ENCODE measurements at regions not wholly inside any gene's neighbourhood (a gene's known extent, or its start where the extent isn't known, plus 50 kb on each side); places are given as distances from the start of the nearest gene placed in this dataset.

DNA sequence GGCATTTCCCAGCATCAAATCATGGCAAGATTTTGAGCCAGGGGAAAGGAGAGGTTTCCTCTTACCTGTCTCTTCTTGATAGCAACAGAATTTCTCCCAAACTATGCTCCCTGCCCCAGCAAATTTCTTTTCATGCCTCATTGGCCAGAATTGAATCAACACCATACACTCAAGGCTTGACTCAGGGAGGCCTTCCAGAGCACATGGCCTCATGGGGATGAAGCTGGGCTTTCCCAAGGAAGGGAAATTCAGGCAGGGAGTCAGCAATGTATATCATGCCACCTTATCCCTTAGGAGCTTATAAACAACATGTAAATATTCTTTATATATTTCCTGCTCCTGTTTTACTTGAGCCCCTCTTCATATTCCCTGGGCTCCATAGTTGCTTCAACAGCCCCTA is 62.1 kb downstream of the ARF6 start:
- Histone ChIP-seq H3K27ac (no peak overlapping the region), H3K4me3 (no peak overlapping the region), H3K36me3 (replicated peaks; ENCODE audit: insufficient read depth, low read depth) (no peaks in the 10 kb centered on the region), H3K79me2 (no peaks in the 10 kb centered on the region), H3K4me2 (no peak overlapping the region), H4K20me1 (ENCODE audit: insufficient read depth, poor library complexity, severe bottlenecking) (no peaks in the 10 kb centered on the region), H3K9me2 (replicated peaks; ENCODE audit: insufficient read depth) (no peaks in the 10 kb centered on the region), H3K9me3 (ENCODE audit: low read depth) (no peaks in the 10 kb centered on the region), H3K4me1 (ENCODE audit: insufficient read depth) (peaks cover 7% of the 10 kb centered on the region), H2AFZ (no peak overlapping the region), H3K27me3 (no peaks in the 10 kb centered on the region)
- DNase-seq (ENCODE audit: low spot score): no peak
- TF ChIP-seq EZH2 (IDR thresholded peaks at IDR 0.05; ENCODE audit: borderline replicate concordance): no peak
- no peak for TF ChIP-seq CTCF (IDR thresholded peaks at IDR 0.05; ENCODE audit: poor library complexity)
- TF ChIP-seq EZH2phosphoT487 (IDR thresholded peaks at IDR 0.05; ENCODE audit: low read depth, severe bottlenecking, unreplicated experiment): no peak

DNA sequence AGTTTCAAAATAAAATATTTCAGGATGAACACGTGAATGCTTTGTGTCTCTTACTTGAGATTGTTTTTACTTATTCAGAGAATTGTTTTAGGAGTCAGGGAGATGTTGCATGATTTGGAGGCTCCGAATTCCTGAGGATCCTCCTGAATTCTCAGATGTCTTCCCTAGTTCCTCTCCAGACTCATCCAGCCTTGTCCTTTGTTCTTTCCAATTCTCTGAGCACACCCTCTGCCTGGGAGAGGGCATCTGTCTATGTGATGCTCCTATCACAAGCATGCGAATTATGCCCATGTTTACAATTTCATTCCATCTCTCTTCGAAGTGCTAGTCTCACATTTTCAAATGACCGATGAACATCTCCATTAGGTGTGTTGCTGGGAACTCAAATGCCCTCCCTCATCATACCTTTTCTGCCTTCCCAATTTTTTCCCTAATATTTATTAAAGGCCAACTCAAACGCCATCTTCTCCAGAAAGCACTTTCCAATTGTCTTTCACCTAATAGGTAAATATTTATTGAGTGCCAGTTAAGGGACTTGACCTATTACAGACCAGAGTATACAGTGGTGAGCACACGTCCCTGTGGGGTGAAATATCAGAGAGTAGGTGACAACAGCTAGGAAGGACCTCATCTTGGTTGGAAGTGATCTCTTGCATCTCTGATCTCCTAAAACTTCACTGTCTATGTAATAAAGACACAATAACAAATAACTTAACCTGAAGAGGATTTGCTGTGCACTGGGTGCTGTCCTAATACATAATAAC is 64.4 kb downstream of the ARF6 start:
- H3K79me2 ChIP-seq: no peaks in the 10 kb centered on the region
- no peak overlapping the region for H3K4me3 ChIP-seq
- no peak overlapping the region for H2AFZ ChIP-seq
- H3K36me3 ChIP-seq (replicated peaks; ENCODE audit: insufficient read depth, low read depth): no peaks in the 10 kb centered on the region
- no peak for DNase-seq (ENCODE audit: low spot score)
- no peaks in the 10 kb centered on the region for H3K9me2 ChIP-seq (replicated peaks; ENCODE audit: insufficient read depth)
- TF ChIP-seq CTCF (IDR thresholded peaks at IDR 0.05; ENCODE audit: poor library complexity) (no peak), EZH2 (IDR thresholded peaks at IDR 0.05; ENCODE audit: borderline replicate concordance) (no peak), EZH2phosphoT487 (IDR thresholded peaks at IDR 0.05; ENCODE audit: low read depth, severe bottlenecking, unreplicated experiment) (no peak)
- H3K27me3 ChIP-seq: no peaks in the 10 kb centered on the region
- 86% methylated on average over 7 of the region's 7 CpGs for WGBS (ENCODE audit: low lambda C conversion rate, missing lambda C conversion rate)
- no peaks in the 10 kb centered on the region for H3K4me1 ChIP-seq (ENCODE audit: insufficient read depth)
- H4K20me1 ChIP-seq (ENCODE audit: insufficient read depth, poor library complexity, severe bottlenecking): no peaks in the 10 kb centered on the region
- H3K27ac ChIP-seq: no peak overlapping the region
- H3K4me2 ChIP-seq: no peak overlapping the region
- H3K9me3 ChIP-seq (ENCODE audit: low read depth): no peaks in the 10 kb centered on the region

DNA sequence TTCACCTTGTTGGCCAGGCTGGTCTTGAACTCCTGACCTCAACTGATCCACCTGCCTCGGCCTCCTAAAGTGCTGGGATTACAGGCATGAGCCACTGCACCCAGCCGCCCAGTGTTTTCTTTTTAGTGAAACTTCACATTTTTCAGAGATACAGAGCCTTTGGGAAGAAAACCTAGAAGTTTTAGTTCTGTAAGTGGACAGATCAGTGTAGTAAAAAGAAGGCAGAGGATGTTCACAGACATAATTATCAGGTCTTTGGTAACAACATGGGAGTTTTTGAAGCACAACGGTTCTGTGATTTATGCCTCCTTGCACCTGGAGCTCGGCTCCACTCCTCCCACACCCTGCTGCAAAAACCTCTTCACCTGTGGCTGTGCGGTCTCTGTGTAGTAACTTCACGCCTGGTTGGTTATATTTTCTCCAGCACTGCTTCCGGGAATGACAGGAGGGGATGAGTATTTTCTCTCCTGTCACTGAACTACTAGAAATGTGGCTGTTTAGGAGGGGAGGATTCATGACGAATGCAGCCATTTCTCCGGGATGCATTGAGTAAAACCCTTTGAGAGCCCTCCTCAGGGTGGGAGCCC is 67.0 kb downstream of the ARF6 start:
- no peak overlapping the region for H3K4me3 ChIP-seq
- no peaks in the 10 kb centered on the region for H3K4me1 ChIP-seq (ENCODE audit: insufficient read depth)
- H3K79me2 ChIP-seq: no peaks in the 10 kb centered on the region
- no peaks in the 10 kb centered on the region for H3K9me2 ChIP-seq (replicated peaks; ENCODE audit: insufficient read depth)
- H3K9me3 ChIP-seq (ENCODE audit: low read depth): no peaks in the 10 kb centered on the region
- H2AFZ ChIP-seq: no peak overlapping the region
- 68% methylated on average over 9 of the region's 9 CpGs for WGBS (ENCODE audit: low lambda C conversion rate, missing lambda C conversion rate)
- H3K36me3 ChIP-seq (replicated peaks; ENCODE audit: insufficient read depth, low read depth): no peaks in the 10 kb centered on the region
- DNase-seq (ENCODE audit: low spot score): no peak
- TF ChIP-seq EZH2 (IDR thresholded peaks at IDR 0.05; ENCODE audit: borderline replicate concordance) (no peak), CTCF (IDR thresholded peaks at IDR 0.05; ENCODE audit: poor library complexity) (no peak), EZH2phosphoT487 (IDR thresholded peaks at IDR 0.05; ENCODE audit: low read depth, severe bottlenecking, unreplicated experiment) (no peak)
- H3K27ac ChIP-seq: peak overlapping the region; percentile 76
- no peak overlapping the region for H3K4me2 ChIP-seq
- no peaks in the 10 kb centered on the region for H3K27me3 ChIP-seq
- no peaks in the 10 kb centered on the region for H4K20me1 ChIP-seq (ENCODE audit: insufficient read depth, poor library complexity, severe bottlenecking)
